H54 (cell line): ENCODE measurements at regions not wholly inside any gene's neighbourhood (a gene's known extent, or its start where the extent isn't known, plus 50 kb on each side); places are given as distances from the start of the nearest gene placed in this dataset.

Source experiments
- DNase-seq: peaks from one replicate; pipeline ENCODE4 v3.0.0; 2011; ENCODE audit warnings: low spot score, mixed read lengths; ENCODE audit not compliant: insufficient read length
- FAIRE-seq: peaks from 3 replicates; lab custom pipeline; 2011; peaks lifted over from hg19 to GRCh38; lab: Jason Lieb, UNC
- POLR2A ChIP-seq: IDR thresholded peaks from 2 replicates; pipeline ENCODE4 v1.6.1; 2011; ENCODE audit warnings: low read depth, mild to moderate bottlenecking, low read length

GRCh38 chr5:28156981-28157380 lies 1118.6 kb upstream of the CDH9 start:
- TF ChIP-seq POLR2A: no peak
- FAIRE-seq (peak; percentile 86), DNase-seq (no peak)

- DNase-seq (no peak), FAIRE-seq (no peak)
- TF ChIP-seq POLR2A: no peak
Observed at GRCh38 chr5:28143519-28143918, 1105.1 kb upstream of the CDH9 start.

- no peak for DNase-seq
- no peak for FAIRE-seq
- no peak for TF ChIP-seq POLR2A
Observed at GRCh38 chr5:28132151-28132550, 1093.8 kb upstream of the CDH9 start.

- TF ChIP-seq POLR2A: no peak
- FAIRE-seq (peak; percentile 38), DNase-seq (no peak)
Observed at GRCh38 chr5:28117691-28118090, 1079.3 kb upstream of the CDH9 start.

- DNase-seq (no peak), FAIRE-seq (no peak)
- no peak for TF ChIP-seq POLR2A
Observed at GRCh38 chr5:28117273-28117672, 1078.9 kb upstream of the CDH9 start.

DNA sequence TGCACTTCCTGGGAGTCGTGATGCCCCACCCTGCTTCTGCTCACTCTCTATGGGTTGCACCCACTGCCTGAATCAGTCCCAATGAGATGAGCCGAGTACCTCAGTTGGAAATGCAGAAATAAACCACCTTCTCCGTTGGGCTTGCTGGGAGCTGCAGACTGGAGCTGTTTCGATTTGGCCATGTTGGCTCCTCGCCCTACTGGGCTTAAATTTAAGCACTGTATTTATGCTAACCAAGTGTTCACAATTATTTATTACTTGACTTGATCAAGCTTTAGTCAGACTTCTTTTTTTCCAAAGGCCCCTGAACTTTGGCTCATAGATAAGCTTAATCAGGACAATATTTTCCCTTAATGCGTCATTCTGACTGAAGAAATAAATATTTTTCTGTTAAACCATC lies 1072.4 kb upstream of the CDH9 start:
- no peak for TF ChIP-seq POLR2A
- no peak for FAIRE-seq
- DNase-seq: no peak

DNA sequence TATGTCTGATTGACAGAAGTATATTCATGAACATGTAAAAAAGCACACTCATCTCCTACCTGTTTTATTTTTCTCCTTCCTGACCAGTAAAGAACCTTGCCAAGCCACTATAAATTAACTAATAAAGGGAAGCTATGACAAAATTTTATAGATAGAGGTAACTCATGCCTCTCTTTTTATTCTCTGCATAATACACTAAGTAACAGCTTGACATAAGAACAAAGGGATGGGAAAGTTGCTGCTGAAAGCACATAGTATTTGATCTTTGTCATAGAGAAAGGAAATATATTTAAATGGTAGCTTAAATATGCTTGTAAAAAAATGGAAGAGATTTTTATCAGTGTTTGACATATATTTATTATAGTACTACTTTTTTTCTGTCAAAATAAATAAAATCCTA lies 1065.7 kb upstream of the CDH9 start:
- no peak for FAIRE-seq
- TF ChIP-seq POLR2A: no peak
- no peak for DNase-seq

DNA sequence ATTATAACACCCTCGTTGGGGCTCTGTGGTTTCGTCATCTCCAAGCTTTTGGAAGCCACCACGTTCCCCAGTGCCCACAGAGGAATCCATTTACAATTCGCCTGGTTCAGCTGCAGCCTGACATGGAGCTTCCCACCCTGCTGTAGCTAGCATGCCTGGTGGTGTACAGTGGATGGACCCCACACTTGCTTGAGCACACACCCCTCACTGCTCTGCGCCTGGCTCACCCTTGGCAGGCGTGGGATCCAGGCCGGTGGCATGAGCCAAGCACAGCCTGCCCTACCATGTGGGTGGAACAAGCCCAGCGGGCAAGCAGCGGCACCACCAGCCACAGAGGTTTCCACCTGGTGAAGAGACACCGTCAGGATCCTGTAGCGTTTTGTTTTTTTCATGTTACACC lies 1045.7 kb upstream of the CDH9 start:
- no peak for FAIRE-seq

DNA sequence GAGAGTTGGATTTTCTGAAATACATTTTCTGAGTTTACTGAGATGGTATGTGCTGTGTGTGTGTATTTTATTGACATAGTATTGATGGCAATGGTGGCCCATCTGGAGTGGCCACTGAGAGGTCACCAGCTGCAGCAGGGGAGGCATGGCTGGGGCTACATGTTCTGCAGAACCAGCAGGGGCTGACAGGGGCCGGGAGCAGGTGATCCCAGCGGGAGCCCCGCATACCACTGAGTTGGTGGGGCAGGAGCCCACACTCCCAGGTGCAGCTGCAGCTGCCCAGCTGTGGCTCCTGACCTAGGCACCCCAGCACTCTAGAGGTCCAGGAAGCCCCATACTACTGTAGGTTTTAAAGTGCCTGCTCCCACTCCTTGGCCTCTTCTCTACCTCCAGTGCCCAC lies 1044.2 kb upstream of the CDH9 start:
- no peak for FAIRE-seq
- no peak for DNase-seq
- no peak for TF ChIP-seq POLR2A

More for the DNA sequence above, 1045.7 kb upstream of the CDH9 start:
- no peak for DNase-seq
- TF ChIP-seq POLR2A: no peak

GRCh38 chr5:28077291-28078240 lies 1039.2 kb upstream of the CDH9 start:
- FAIRE-seq: no peak
- no peak for TF ChIP-seq POLR2A
- no peak for DNase-seq

DNA sequence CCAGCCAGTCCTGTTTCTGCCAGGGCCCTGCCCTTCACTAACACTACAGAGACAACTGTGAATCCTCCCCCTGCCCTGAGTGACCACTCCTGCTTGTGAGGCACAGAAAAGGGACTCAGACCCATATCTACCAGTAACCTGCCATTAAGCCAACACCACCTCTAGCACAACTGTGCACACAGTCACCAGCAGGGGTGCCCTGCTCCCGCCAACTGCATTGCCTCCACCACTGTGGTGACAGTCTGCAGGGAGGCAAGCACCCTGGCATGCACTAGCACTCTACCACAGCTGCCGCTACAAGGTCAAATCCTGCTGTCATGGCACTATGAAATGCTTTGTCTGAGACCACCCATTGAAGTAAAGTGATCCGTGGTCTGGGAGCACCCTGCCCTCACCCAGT lies 1028.5 kb upstream of the CDH9 start:
- FAIRE-seq: no peak
- DNase-seq: no peak
- no peak for TF ChIP-seq POLR2A

GRCh38 chr5:28065656-28066055 lies 1027.3 kb upstream of the CDH9 start:
- TF ChIP-seq POLR2A: no peak
- DNase-seq (no peak), FAIRE-seq (no peak)

- TF ChIP-seq POLR2A: no peak
- DNase-seq (no peak), FAIRE-seq (no peak)
Observed at GRCh38 chr5:28046596-28046995, 1008.2 kb upstream of the CDH9 start.

DNA sequence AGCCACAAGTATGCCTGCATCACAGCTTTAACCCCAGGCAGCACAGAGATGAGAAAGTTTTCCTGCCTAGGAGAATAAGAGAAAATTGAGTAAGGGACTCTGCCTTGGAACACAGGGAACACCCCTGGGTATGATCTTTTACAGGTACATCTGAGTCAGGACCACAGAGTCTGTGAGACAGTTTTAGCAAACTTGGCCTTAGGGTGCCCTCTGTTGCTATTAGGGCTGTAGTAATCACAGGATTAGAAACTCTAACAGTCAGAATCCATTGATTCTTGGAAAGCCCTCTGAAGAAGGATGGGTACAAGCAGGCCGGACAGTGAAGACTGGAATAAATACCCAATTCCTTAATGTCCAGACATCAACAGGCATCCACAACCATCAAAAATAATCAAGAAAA lies 989.5 kb upstream of the CDH9 start:
- FAIRE-seq (no peak), DNase-seq (no peak)
- no peak for TF ChIP-seq POLR2A

- DNase-seq (no peak), FAIRE-seq (no peak)
- TF ChIP-seq POLR2A: no peak
Observed at GRCh38 chr5:28017178-28017577, 978.8 kb upstream of the CDH9 start.
